Mesendoderm (in vitro differentiated cells): ENCODE measurements at regions not wholly inside any gene's neighbourhood (a gene's known extent, or its start where the extent isn't known, plus 50 kb on each side); places are given as distances from the start of the nearest gene placed in this dataset.

Experiments used
- DNase-seq: peaks from one replicate; pipeline ENCODE4 v3.0.0; 2013
- H2AK5ac ChIP-seq: 2 replicates; pipeline ENCODE4 v1.6.1; 2013; ENCODE audit warnings: low read length, inconsistent platforms
- H2BK120ac ChIP-seq: 2 replicates; pipeline ENCODE4 v1.6.1; 2013; ENCODE audit warnings: low read depth, mild to moderate bottlenecking, low read length, moderate library complexity, mixed read lengths
- H2BK15ac ChIP-seq: replicated peaks from 2 replicates; pipeline ENCODE4 v1.6.1; 2013; ENCODE audit warnings: low read depth, mild to moderate bottlenecking, moderate library complexity
- H2BK5ac ChIP-seq: 2 replicates; pipeline ENCODE4 v1.6.1; 2013; ENCODE audit warnings: low read length, inconsistent platforms
- H3K18ac ChIP-seq: 2 replicates; pipeline ENCODE4 v1.6.1; 2013; ENCODE audit warnings: mild to moderate bottlenecking, low read length, mixed read lengths
- H3K23ac ChIP-seq: one replicate; pipeline ENCODE4 v1.6.1; 2013; ENCODE audit warnings: low read length
- H3K27ac ChIP-seq: 2 replicates; pipeline ENCODE4 v1.5.1; 2013; ENCODE audit warnings: low read depth, mild to moderate bottlenecking, inconsistent platforms, low read length, moderate library complexity
- H3K27me3 ChIP-seq: 2 replicates; pipeline ENCODE4 v1.6.1; 2013; ENCODE audit warnings: low read length, control low read depth, mild to moderate bottlenecking, inconsistent platforms; ENCODE audit not compliant: insufficient read depth, poor library complexity
- H3K36me3 ChIP-seq: 2 replicates; pipeline ENCODE4 v1.6.1; 2013; ENCODE audit warnings: low read length, inconsistent platforms; ENCODE audit not compliant: control insufficient read depth, insufficient read depth
- H3K4ac ChIP-seq: one replicate; pipeline ENCODE4 v1.6.1; 2013; ENCODE audit warnings: low read depth, mild to moderate bottlenecking, low read length, moderate library complexity
- H3K4me1 ChIP-seq: 2 replicates; pipeline ENCODE4 v1.6.1; 2013; ENCODE audit warnings: low read depth, low read length, inconsistent platforms; ENCODE audit not compliant: control insufficient read depth
- H3K4me2 ChIP-seq: 2 replicates; pipeline ENCODE4 v1.6.1; 2013; ENCODE audit warnings: low read length
- H3K4me3 ChIP-seq: 2 replicates; pipeline ENCODE4 v1.5.1; 2013; ENCODE audit warnings: mild to moderate bottlenecking, low read length
- H3K56ac ChIP-seq: one replicate; pipeline ENCODE4 v1.6.1; 2013; ENCODE audit warnings: low read length
- H3K79me1 ChIP-seq: 2 replicates; pipeline ENCODE4 v1.6.1; 2013; ENCODE audit warnings: low read length, inconsistent platforms
- H3K79me2 ChIP-seq: 2 replicates; pipeline ENCODE4 v1.6.1; 2013; ENCODE audit warnings: mild to moderate bottlenecking, low read length; ENCODE audit not compliant: control insufficient read depth, insufficient read depth
- H3K9ac ChIP-seq: 2 replicates; pipeline ENCODE4 v1.6.1; 2013; ENCODE audit warnings: low read length, inconsistent platforms
- H4K5ac ChIP-seq: one replicate; pipeline ENCODE4 v1.6.1; 2013; ENCODE audit warnings: low read length
- H4K8ac ChIP-seq: one replicate; pipeline ENCODE4 v1.6.1; 2013; ENCODE audit warnings: low read depth, mild to moderate bottlenecking, control low read depth, low read length, moderate library complexity
- WGBS: extraction: QIAGEN DNeasy Blood & Tissue Kit; methylation state at CpG from one replicate; pipeline ENCODE4 v1.1.7; 2013; ENCODE audit warnings: low lambda C conversion rate, missing lambda C conversion rate; ENCODE audit not compliant: insufficient coverage; ENCODE audit errors: extremely low coverage; 5-methylcytosine and 5-hydroxymethylcytosine counted together

- H3K27me3 ChIP-seq, result no peaks in the 10 kb centered on the region
- H3K18ac ChIP-seq, result no peak overlapping the region
- H3K4ac ChIP-seq, result no peak overlapping the region
- no peak overlapping the region for H3K56ac ChIP-seq
- H3K23ac ChIP-seq, result no peak overlapping the region
- H2BK15ac ChIP-seq, result no peak overlapping the region
- no peak overlapping the region for H3K4me3 ChIP-seq
- no peak overlapping the region for H2AK5ac ChIP-seq
- no peaks in the 10 kb centered on the region for H3K4me1 ChIP-seq
- H4K5ac ChIP-seq, result no peak overlapping the region
- no peak overlapping the region for H4K8ac ChIP-seq
- no peak overlapping the region for H2BK5ac ChIP-seq
- H2BK120ac ChIP-seq, result no peak overlapping the region
- no peaks in the 10 kb centered on the region for H3K79me1 ChIP-seq
- no peak overlapping the region for H3K27ac ChIP-seq
- H3K4me2 ChIP-seq, result no peak overlapping the region
- no peaks in the 10 kb centered on the region for H3K36me3 ChIP-seq
- no peak overlapping the region for H3K9ac ChIP-seq
- no peaks in the 10 kb centered on the region for H3K79me2 ChIP-seq
- DNase-seq, result no peak
- WGBS, result no CpG with 5 or more reads among the region's 1 CpG
Measured at GRCh38 chr12:5148880-5149279, 105.2 kb downstream of the KCNA5 start.

DNA sequence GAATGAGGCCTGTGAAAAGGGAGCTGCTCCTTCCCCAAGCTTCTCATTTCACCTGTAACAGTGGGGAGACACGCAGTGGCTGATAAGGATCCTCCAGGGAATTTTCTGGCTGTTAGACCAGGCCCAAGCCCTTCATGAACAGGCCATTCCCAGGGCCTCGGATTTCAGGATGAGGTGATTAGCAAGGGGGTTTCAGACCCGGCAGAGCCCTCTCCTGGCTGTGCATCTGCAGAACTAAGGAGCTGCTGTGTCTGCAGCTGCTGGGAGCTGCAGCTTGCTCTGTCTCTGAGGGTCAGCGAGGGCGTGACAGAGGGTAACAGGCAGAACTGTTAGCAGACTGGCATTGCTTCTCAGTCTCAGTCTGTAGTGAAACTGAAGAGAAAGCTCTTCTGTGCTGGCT lies 110.4 kb downstream of the KCNA5 start:
- H4K8ac ChIP-seq, result no peak overlapping the region
- no peak overlapping the region for H3K18ac ChIP-seq
- no peak overlapping the region for H2AK5ac ChIP-seq
- no peak overlapping the region for H3K4me3 ChIP-seq
- no peaks in the 10 kb centered on the region for H3K36me3 ChIP-seq
- no peaks in the 10 kb centered on the region for H3K79me2 ChIP-seq
- H2BK5ac ChIP-seq, result no peak overlapping the region
- no peak overlapping the region for H2BK120ac ChIP-seq
- no peak overlapping the region for H3K4ac ChIP-seq
- no peaks in the 10 kb centered on the region for H3K79me1 ChIP-seq
- H3K4me1 ChIP-seq, result no peaks in the 10 kb centered on the region
- no peak overlapping the region for H3K9ac ChIP-seq
- H3K27me3 ChIP-seq, result no peaks in the 10 kb centered on the region
- H3K56ac ChIP-seq, result no peak overlapping the region
- no CpG with 5 or more reads among the region's 5 CpGs for WGBS
- no peak overlapping the region for H4K5ac ChIP-seq
- peak; percentile 79 for DNase-seq
- no peak overlapping the region for H3K23ac ChIP-seq
- H3K4me2 ChIP-seq, result no peak overlapping the region
- H2BK15ac ChIP-seq, result no peak overlapping the region
- no peak overlapping the region for H3K27ac ChIP-seq

DNA sequence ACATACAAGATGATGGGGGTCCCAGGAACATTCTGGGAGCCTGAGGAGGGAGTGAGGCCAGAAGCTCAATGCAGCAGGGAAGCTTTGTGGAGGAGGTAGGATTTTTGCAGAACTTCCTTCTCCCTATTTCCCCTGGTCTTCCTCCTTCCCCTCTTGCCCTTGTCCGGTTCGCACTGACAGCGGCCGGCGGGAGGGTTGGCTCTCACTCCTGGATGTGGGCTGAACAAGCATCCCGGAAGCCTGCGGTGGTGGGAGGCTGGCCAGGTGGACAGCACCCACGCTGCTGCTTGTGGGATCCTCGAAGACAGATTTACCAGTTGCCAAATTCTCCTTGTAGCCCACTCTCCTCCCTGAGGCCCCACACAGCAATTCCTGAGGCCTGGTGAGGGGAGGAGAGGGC lies 112.2 kb downstream of the KCNA5 start:
- Histone ChIP-seq H4K8ac (no peak overlapping the region), H3K4me3 (no peak overlapping the region), H3K27ac (no peak overlapping the region), H3K79me1 (no peaks in the 10 kb centered on the region), H3K79me2 (no peaks in the 10 kb centered on the region), H3K4me1 (no peaks in the 10 kb centered on the region), H3K9ac (no peak overlapping the region), H2BK5ac (no peak overlapping the region), H2BK120ac (no peak overlapping the region), H3K27me3 (no peaks in the 10 kb centered on the region), H3K4ac (no peak overlapping the region), H2BK15ac (no peak overlapping the region), H3K56ac (no peak overlapping the region), H3K23ac (no peak overlapping the region), H2AK5ac (no peak overlapping the region), H3K36me3 (no peaks in the 10 kb centered on the region), H3K18ac (no peak overlapping the region), H3K4me2 (no peak overlapping the region), H4K5ac (no peak overlapping the region)
- WGBS, result no CpG with 5 or more reads among the region's 9 CpGs
- no peak for DNase-seq

- H2BK120ac ChIP-seq, result no peak overlapping the region
- no peak overlapping the region for H4K8ac ChIP-seq
- no peak overlapping the region for H2BK5ac ChIP-seq
- no peak overlapping the region for H4K5ac ChIP-seq
- no peak overlapping the region for H2AK5ac ChIP-seq
- no peaks in the 10 kb centered on the region for H3K79me2 ChIP-seq
- H3K56ac ChIP-seq, result no peak overlapping the region
- no peak for DNase-seq
- no peak overlapping the region for H3K23ac ChIP-seq
- H3K18ac ChIP-seq, result no peak overlapping the region
- no CpG with 5 or more reads among the region's 1 CpG for WGBS
- H3K4ac ChIP-seq, result no peak overlapping the region
- no peaks in the 10 kb centered on the region for H3K79me1 ChIP-seq
- H3K4me1 ChIP-seq, result no peaks in the 10 kb centered on the region
- H3K36me3 ChIP-seq, result no peaks in the 10 kb centered on the region
- H3K4me2 ChIP-seq, result no peak overlapping the region
- no peaks in the 10 kb centered on the region for H3K27me3 ChIP-seq
- no peak overlapping the region for H3K9ac ChIP-seq
- no peak overlapping the region for H2BK15ac ChIP-seq
- H3K4me3 ChIP-seq, result no peak overlapping the region
- H3K27ac ChIP-seq, result no peak overlapping the region
Measured at GRCh38 chr12:5160827-5161226, 117.1 kb downstream of the KCNA5 start.

DNA sequence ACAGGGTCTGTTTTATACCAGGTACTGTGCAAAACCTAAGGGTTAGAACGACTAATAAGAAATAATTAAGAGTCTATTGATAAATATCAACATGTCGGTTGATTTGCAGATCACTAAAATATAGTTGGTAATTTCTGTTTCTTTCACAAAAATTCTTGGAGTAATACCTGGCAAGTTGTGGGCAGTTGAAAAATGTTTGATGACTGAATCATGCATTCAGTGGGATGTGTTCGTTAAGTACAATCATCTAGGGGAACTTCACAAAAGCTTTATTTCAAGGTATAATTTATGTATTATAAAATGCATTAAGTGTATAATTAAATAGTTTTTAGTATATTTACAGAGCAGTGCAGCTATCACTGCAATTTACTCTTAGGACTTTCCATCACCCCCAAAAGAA lies 120.0 kb downstream of the KCNA5 start:
- no peak overlapping the region for H3K4me2 ChIP-seq
- no peak overlapping the region for H2BK5ac ChIP-seq
- H3K27ac ChIP-seq, result no peak overlapping the region
- WGBS, result no CpG with 5 or more reads among the region's 3 CpGs
- H3K9ac ChIP-seq, result no peak overlapping the region
- no peak overlapping the region for H3K23ac ChIP-seq
- H3K4ac ChIP-seq, result no peak overlapping the region
- H2BK15ac ChIP-seq, result no peak overlapping the region
- no peak overlapping the region for H4K5ac ChIP-seq
- H3K27me3 ChIP-seq, result no peaks in the 10 kb centered on the region
- H4K8ac ChIP-seq, result no peak overlapping the region
- no peak overlapping the region for H3K56ac ChIP-seq
- no peaks in the 10 kb centered on the region for H3K4me1 ChIP-seq
- H3K36me3 ChIP-seq, result no peaks in the 10 kb centered on the region
- H3K4me3 ChIP-seq, result no peak overlapping the region
- H3K79me2 ChIP-seq, result no peaks in the 10 kb centered on the region
- H2BK120ac ChIP-seq, result no peak overlapping the region
- no peak overlapping the region for H2AK5ac ChIP-seq
- DNase-seq, result no peak
- no peak overlapping the region for H3K18ac ChIP-seq
- H3K79me1 ChIP-seq, result no peaks in the 10 kb centered on the region

GRCh38 chr12:5165296-5165970 lies 121.8 kb downstream of the KCNA5 start:
- Histone ChIP-seq H2BK5ac (no peak overlapping the region), H3K9ac (no peak overlapping the region), H3K23ac (no peak overlapping the region), H2AK5ac (no peak overlapping the region), H3K27ac (no peak overlapping the region), H3K36me3 (no peaks in the 10 kb centered on the region), H4K8ac (no peak overlapping the region), H3K4me3 (no peak overlapping the region), H3K4me1 (no peaks in the 10 kb centered on the region), H3K18ac (no peak overlapping the region), H3K79me2 (no peaks in the 10 kb centered on the region), H2BK15ac (no peak overlapping the region), H3K79me1 (no peaks in the 10 kb centered on the region), H4K5ac (no peak overlapping the region), H2BK120ac (no peak overlapping the region), H3K4ac (no peak overlapping the region), H3K4me2 (no peak overlapping the region), H3K27me3 (no peaks in the 10 kb centered on the region), H3K56ac (no peak overlapping the region)
- WGBS, result no CpG with 5 or more reads among the region's 5 CpGs
- no peak for DNase-seq
